Natural killer cell (primary cell): ENCODE measurements at regions not wholly inside any gene's neighbourhood (a gene's known extent, or its start where the extent isn't known, plus 50 kb on each side); places are given as distances from the start of the nearest gene placed in this dataset.
A peak's percentile ranks its signal among the peaks of the same experiment; 100 is the strongest.

ENCODE experiments used
- ATAC-seq, 3 donors: fragments of 150-1000 bp in 2 of 3; fragments of 200-7000 bp in 1 of 3; cut with Tn5 transposase; 1 replicate in 1 of 3; 2 replicates in 2 of 3; pipeline ENCODE4 v1.10.0; 2021; ENCODE audit warnings: mild to moderate bottlenecking in 2 of 3, moderate library complexity in 2 of 3
- DNase-seq, 2 donors: peaks; one replicate each; pipeline versions ENCODE4 v3.0.0 to v3.0.0-alpha.2; 2013 to 2021; ENCODE audit warnings: mixed read lengths in 1 of 2
- H3K27ac ChIP-seq: one replicate; pipeline ENCODE4 v1.5.1; 2013; ENCODE audit warnings: mild to moderate bottlenecking, low read length
- H3K27me3 ChIP-seq: one replicate; pipeline ENCODE4 v1.6.1; 2013; ENCODE audit warnings: low read length; ENCODE audit not compliant: control insufficient read depth, insufficient read depth
- H3K36me3 ChIP-seq: one replicate; pipeline ENCODE4 v1.6.1; 2013; ENCODE audit warnings: low read length; ENCODE audit not compliant: control insufficient read depth, insufficient read depth
- H3K4me1 ChIP-seq: one replicate; pipeline ENCODE4 v1.6.1; 2013; ENCODE audit warnings: low read length; ENCODE audit not compliant: control insufficient read depth, insufficient read depth
- H3K4me3 ChIP-seq: one replicate; pipeline ENCODE4 v1.5.1; 2013; ENCODE audit warnings: low read length
- H3K9me3 ChIP-seq: one replicate; pipeline ENCODE4 v1.6.1; 2013; ENCODE audit warnings: low read length; ENCODE audit not compliant: control insufficient read depth, insufficient read depth
- H3K27ac Mint-ChIP-seq, 2 donors: one replicate each; pipeline ENCODE4 v1.8.0; 2022; ENCODE audit warnings: mild to moderate bottlenecking in 2 of 2, mixed read lengths in 2 of 2, moderate library complexity in 1 of 2
- H3K27me3 Mint-ChIP-seq, 2 donors: one replicate each; pipeline ENCODE4 v1.8.0; 2022; ENCODE audit warnings: low read depth in 2 of 2, mixed read lengths in 2 of 2
- H3K36me3 Mint-ChIP-seq: one replicate; pipeline ENCODE4 v1.8.0; 2022; ENCODE audit warnings: mixed read lengths
- H3K4me1 Mint-ChIP-seq, 2 donors: one replicate each; pipeline ENCODE4 v1.8.0; 2022; ENCODE audit warnings: mixed read lengths in 2 of 2
- H3K4me3 Mint-ChIP-seq: one replicate; pipeline ENCODE4 v1.8.0; 2022; ENCODE audit warnings: mild to moderate bottlenecking, moderate library complexity, mixed read lengths
- H3K9me3 Mint-ChIP-seq, 2 donors: one replicate each; pipeline ENCODE4 v1.8.0; 2022; ENCODE audit warnings: mixed read lengths in 2 of 2
- WGBS: methylation state at CpG from one replicate; pipeline ENCODE4 v1.1.7; 2013; ENCODE audit warnings: missing lambda C conversion rate; ENCODE audit not compliant: insufficient coverage; 5-methylcytosine and 5-hydroxymethylcytosine counted together
- intact Hi-C: fragments of 100-400 bp; cut with micrococcal nuclease; formaldehyde crosslinking; loops from one replicate; pipeline ENCODE4 v1.14.2; 2022
- TF ChIP-seq, protein P1 (sequence below): fragments of 200-600 bp; IDR thresholded peaks from one replicate; pipeline ENCODE4 v1.8.0; 2022; ENCODE audit warnings: antibody characterized with exemption

DNA sequence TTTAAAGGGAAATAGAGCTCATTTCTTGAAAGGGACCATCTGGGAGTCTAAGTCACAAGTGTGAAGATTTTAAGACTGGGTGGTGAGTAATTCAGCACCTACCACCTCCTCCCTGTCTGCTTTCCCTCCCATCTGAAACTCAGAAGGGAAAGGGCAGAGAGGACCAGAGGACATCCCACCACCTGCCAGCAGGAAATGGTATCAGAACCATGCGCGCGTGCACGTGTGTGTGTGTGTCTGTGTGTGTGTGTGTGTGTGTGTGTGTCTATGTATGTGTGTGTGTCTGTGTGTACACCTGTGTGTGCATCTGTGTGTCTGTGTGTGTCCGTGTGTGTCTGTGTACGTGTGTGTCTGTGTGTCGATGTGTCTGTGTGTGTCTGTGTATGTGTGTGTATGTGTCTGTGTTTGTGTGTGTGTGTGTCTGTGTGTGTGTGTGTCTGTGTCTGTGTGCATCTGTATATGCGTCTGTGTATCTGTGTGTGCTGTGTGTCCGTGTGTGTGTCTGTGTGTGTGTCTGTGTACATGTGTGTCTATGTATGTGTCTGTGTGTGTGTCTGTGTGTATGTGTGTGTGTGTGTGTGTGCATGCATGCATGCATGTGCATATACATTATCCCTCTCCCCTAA is 76.8 kb downstream of the ZFP36L2 start:
- no peaks in the 10 kb centered on the region for H3K27me3 Mint-ChIP-seq
- peak overlapping the region; percentile 0 for H3K4me3 Mint-ChIP-seq
- Histone ChIP-seq H3K4me1 (peaks cover 24% of the 10 kb centered on the region), H3K4me3 (no peak overlapping the region), H3K36me3 (no peaks in the 10 kb centered on the region), H3K27ac (no peak overlapping the region), H3K27me3 (no peaks in the 10 kb centered on the region), H3K9me3 (no peaks in the 10 kb centered on the region)
- H3K9me3 Mint-ChIP-seq, result no peaks in the 10 kb centered on the region
- TF ChIP-seq, protein P1, sequence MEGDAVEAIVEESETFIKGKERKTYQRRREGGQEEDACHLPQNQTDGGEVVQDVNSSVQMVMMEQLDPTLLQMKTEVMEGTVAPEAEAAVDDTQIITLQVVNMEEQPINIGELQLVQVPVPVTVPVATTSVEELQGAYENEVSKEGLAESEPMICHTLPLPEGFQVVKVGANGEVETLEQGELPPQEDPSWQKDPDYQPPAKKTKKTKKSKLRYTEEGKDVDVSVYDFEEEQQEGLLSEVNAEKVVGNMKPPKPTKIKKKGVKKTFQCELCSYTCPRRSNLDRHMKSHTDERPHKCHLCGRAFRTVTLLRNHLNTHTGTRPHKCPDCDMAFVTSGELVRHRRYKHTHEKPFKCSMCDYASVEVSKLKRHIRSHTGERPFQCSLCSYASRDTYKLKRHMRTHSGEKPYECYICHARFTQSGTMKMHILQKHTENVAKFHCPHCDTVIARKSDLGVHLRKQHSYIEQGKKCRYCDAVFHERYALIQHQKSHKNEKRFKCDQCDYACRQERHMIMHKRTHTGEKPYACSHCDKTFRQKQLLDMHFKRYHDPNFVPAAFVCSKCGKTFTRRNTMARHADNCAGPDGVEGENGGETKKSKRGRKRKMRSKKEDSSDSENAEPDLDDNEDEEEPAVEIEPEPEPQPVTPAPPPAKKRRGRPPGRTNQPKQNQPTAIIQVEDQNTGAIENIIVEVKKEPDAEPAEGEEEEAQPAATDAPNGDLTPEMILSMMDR, result no peak
- intact Hi-C loops, result no loop called here
- peaks cover 21 to 46% of the 10 kb centered on the region in 2 donors for H3K4me1 Mint-ChIP-seq
- DNase-seq (peak in 1 of 2 donors; percentile 59), ATAC-seq (peak; percentile 27 to 72 (median 48))
- 65% methylated on average over 9 of the region's 9 CpGs for WGBS
- peak overlapping the region in 1 of 2 donors; percentile 81 for H3K27ac Mint-ChIP-seq
- H3K36me3 Mint-ChIP-seq, result no peaks in the 10 kb centered on the region

DNA sequence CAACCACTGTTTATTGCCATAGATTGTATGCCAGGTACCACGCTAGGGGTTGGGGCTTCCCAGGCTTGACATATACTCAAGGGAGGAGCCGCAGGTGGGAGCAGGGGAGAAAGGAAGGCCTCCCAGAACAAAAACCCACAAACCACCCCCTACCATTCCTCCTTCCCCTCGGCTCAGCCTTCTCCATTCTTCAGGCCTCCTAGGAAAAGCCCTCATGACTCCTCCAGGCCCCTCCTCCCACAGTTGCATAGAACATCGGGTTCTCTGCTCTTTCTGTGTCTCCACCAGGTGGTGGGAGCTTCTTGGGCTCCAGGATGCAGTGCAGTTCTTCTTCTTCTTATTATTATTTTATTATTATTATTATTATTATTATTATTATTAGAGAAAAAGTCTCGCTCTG is 80.3 kb downstream of the ZFP36L2 start:
- Histone ChIP-seq H3K36me3 (no peaks in the 10 kb centered on the region), H3K27me3 (no peaks in the 10 kb centered on the region), H3K4me3 (no peak overlapping the region), H3K4me1 (peaks cover 46% of the 10 kb centered on the region), H3K27ac (no peak overlapping the region), H3K9me3 (no peaks in the 10 kb centered on the region)
- Mint-ChIP-seq H3K36me3 (no peaks in the 10 kb centered on the region), H3K27ac (no peak overlapping the region), H3K4me1 (peaks cover 24 to 45% of the 10 kb centered on the region in 2 donors), H3K9me3 (no peaks in the 10 kb centered on the region), H3K27me3 (no peaks in the 10 kb centered on the region), H3K4me3 (no peak overlapping the region)
- ATAC-seq (no peak), DNase-seq (no peak)
- 92% methylated on average over 2 of the region's 5 CpGs for WGBS
- intact Hi-C loops, result no loop called here
- TF ChIP-seq, protein P1, result no peak

DNA sequence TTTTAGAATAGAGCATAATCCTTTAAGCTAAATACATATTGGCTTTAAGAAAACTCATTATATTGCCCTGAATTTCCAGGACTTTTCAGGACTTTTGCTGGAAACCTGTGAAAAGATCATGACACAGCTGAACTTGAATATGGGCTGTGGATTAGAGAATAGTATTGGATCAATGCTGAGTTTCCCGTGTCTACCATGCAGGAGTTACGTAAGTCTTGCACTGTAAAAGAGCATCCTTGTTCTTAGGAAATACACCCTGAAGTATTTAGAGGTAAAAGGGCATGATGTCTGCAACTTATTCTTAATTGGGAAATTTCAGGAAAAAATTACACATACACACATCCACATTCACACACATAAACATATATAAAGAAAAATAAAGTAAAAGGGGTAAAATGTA is 82.1 kb downstream of the ZFP36L2 start:
- DNase-seq (peak in 1 of 2 donors; percentile 2), ATAC-seq (no peak)
- TF ChIP-seq, protein P1, result no peak
- WGBS, result 90% methylated on average over 2 of the region's 2 CpGs
- Histone ChIP-seq H3K27me3 (no peaks in the 10 kb centered on the region), H3K36me3 (no peaks in the 10 kb centered on the region), H3K27ac (no peak overlapping the region), H3K4me1 (peaks cover 48% of the 10 kb centered on the region), H3K4me3 (no peak overlapping the region), H3K9me3 (no peaks in the 10 kb centered on the region)
- Mint-ChIP-seq H3K27ac (peak overlapping the region in 1 of 2 donors; percentile 96), H3K27me3 (no peaks in the 10 kb centered on the region), H3K4me3 (no peak overlapping the region), H3K9me3 (no peaks in the 10 kb centered on the region), H3K4me1 (peaks cover 29 to 51% of the 10 kb centered on the region in 2 donors), H3K36me3 (no peaks in the 10 kb centered on the region)
- intact Hi-C loops, result no loop called here

DNA sequence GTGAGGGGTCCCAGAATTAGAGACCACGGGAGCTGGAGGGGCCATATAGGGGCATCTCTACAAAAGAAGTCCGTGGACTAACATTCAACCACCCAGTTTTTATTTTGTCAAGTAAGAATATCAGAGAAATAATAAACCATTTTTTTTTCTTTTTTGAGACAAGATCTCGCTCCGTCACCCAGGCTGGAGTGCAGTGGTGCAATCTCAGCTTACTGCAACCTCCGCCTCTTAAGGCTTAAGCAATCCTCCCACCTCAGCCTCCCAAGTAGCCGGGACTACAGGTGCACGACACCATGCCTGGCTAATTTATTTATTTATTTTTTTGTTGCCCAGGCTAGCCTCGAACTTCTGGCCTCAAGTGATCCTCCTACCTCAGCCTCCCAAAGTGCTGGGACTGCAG is 82.7 kb downstream of the ZFP36L2 start:
- Mint-ChIP-seq H3K36me3 (no peaks in the 10 kb centered on the region), H3K4me1 (peaks cover 29 to 50% of the 10 kb centered on the region in 2 donors), H3K9me3 (no peaks in the 10 kb centered on the region), H3K27me3 (no peaks in the 10 kb centered on the region), H3K4me3 (no peak overlapping the region), H3K27ac (peak overlapping the region in 1 of 2 donors; percentile 96)
- WGBS, result 91% methylated on average over 6 of the region's 8 CpGs
- no peaks in the 10 kb centered on the region for H3K9me3 ChIP-seq
- H3K27me3 ChIP-seq, result no peaks in the 10 kb centered on the region
- intact Hi-C loops, result no loop called here
- no peaks in the 10 kb centered on the region for H3K36me3 ChIP-seq
- TF ChIP-seq, protein P1, result no peak
- H3K27ac ChIP-seq, result no peak overlapping the region
- no peak for DNase-seq
- no peak overlapping the region for H3K4me3 ChIP-seq
- peaks cover 49% of the 10 kb centered on the region for H3K4me1 ChIP-seq
- no peak for ATAC-seq
